SK-N-DZ (cell line): ENCODE measurements at regions not wholly inside any gene's neighbourhood (a gene's known extent, or its start where the extent isn't known, plus 50 kb on each side); places are given as distances from the start of the nearest gene placed in this dataset.
"Not testable (repeated sequence)": the region's sequence is repeated elsewhere in the genome, so short reads cannot be mapped to it uniquely, and the experiment has no call there.

ENCODE experiments used
- DNase-seq: peaks from one replicate; pipeline ENCODE4 v3.0.0-alpha.2; 2015; ENCODE audit warnings: low spot score

- DNase-seq = no peak
These were observed 611.0 kb downstream of the DOK5 start for GRCh38 chr20:55086421-55086820.

DNA sequence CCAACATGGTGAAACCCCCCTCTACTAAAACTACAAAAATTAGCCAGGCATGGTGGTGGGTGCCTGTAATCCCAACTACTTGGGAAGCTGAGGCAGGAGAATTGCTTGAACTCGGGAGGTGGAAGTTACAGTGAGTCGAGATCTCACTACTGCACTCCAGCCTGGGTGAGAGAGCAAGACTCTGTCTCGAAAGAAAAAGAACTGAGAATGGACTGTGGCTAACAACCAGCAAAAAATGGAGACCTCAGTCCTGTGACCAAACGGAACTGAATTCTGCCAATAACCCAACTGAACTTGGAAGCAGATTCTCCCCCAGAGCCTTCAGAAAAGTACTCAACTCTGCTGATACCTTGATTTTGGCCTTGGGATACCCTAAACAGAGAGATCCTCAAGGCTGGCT, 604.5 kb downstream of the DOK5 start:
- DNase-seq = no peak

GRCh38 chr20:55074266-55074840, 599.0 kb downstream of the DOK5 start:
- not testable (repeated sequence) for DNase-seq

DNA sequence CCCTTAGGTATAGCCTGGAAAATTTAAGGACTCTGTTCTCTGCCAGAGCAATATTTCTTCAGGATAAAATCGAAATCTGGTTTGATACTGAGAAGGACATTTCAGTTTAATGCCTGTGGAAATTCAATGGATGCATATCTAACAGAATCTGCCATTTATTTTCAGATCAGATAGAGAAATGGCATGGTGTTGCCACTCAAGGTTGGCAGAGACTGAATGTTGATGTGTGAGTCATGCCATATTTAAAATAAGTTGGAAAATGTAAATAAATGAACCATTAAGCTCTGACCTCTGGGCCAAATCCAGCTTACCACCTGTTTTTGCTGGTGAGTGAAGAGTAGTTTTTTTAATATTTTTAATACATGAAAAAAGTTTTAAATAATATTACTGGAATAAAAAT, 594.6 kb downstream of the DOK5 start:
- DNase-seq = no peak

GRCh38 chr20:55067158-55067825, 591.9 kb downstream of the DOK5 start:
- DNase-seq = no peak

GRCh38 chr20:55058938-55059337, 583.5 kb downstream of the DOK5 start:
- DNase-seq = no peak

DNA sequence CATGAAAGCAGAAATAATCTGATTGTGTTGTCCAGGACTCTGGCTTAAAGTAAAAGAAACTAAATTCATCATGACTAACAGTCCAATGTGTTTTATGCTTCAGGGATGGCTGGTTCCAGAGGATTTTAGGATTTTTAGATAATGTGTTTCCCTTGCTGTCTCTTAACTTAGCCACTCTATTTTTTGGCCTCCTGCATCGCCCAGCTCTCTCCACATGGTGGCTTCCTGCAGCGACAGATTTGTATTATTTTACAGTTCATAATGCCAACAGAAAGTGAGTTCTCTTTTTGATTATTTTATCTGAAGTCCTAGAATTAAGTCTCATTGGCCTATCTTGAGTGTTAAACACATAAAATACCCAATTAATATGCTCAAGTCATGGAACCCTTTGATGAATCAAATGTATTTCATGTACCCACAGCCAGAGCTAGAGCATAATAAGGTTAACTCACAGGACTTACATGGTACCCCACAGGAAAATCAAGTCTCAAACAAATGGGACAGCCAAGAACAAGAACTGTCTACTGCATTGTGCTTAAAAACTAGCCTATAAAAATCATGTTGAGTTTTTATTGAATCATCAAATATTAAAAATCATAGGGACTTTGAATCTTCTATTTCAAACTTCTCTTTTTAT, 582.5 kb downstream of the DOK5 start:
- no peak for DNase-seq

- DNase-seq = no peak
These were observed 579.1 kb downstream of the DOK5 start for GRCh38 chr20:55054453-55054852.

DNA sequence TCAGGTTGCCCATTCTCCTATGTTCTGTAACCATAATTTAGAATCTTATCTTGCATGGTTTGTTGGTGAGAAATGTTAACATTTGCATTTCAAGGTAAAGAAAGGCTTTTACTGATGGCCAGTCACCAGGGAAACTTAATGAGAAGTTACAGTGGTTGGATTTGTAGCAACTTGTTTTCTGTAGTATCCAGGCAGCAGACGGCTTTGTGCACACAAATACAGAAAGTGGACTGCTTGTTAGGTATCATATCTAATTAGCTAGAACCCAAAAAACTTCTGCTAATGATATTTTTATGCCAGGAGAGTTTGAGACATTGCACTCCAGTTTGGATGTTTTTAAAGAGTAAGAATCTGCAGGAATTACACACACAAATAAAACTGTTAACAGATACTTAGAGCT, 578.0 kb downstream of the DOK5 start:
- DNase-seq = no peak

- no peak for DNase-seq
These were observed 577.1 kb downstream of the DOK5 start for GRCh38 chr20:55052459-55052858.

DNA sequence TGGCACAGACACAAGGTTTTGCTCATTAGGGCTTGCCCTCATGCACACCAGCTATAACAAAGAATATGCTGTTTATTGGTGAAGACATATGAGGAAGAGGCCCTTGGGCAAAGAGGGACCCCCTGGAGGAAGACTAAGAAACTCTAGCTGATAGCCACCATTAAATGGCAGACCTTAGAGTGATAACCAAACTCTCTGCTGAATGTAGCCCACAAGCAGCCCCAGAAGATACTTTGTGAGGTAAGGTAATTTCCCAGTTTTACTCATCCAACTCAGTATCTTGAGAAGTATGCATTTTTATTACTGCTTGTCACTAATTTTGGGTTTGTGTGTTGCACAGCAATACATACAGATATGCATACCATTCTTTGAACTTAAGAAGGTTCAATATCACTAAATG, 563.3 kb downstream of the DOK5 start:
- no peak for DNase-seq

DNA sequence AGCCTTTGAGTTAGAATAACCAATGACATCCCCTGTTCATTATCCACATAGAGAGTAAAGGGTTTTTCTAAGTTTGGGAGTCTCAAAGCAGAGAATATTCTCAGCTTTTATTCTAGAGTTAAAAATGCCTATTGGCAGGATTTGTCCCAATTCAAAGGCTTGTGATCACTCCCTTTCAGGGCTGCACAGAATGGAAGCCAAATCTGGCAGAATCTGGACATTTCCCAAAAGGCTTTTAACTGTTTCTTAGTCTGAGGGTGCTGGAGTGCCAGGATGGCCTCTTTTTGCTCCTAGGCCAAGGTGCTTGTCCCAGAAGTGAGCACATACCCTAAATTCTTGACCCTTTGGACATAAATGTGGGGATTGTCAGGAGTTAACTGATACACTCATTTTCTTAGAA, 556.6 kb downstream of the DOK5 start:
- no peak for DNase-seq

- no peak for DNase-seq
These were observed 539.4 kb downstream of the DOK5 start for GRCh38 chr20:55014766-55015165.

GRCh38 chr20:55010761-55011160, 535.4 kb downstream of the DOK5 start:
- no peak for DNase-seq

DNA sequence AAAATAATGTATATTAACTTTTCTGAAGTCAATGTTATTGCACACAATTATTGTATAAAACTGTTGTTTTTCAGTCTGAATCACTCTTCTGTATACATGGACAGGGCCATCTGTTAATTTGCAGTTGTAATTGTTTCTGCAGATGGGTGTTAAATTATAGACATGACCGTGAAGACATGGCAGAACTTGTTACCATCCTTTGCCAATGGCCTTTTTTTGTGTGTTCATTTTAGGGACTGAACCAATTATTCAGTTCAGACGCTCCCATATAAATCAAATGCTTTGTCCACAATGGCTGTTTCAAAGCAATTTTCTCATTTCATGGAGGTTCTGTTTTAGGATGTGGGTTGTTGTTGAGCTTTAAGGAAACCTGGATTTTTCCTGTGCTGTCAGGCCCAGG, 533.7 kb downstream of the DOK5 start:
- DNase-seq = no peak

GRCh38 chr20:55004044-55004443, 528.7 kb downstream of the DOK5 start:
- no peak for DNase-seq

- DNase-seq = no peak
These were observed 520.2 kb downstream of the DOK5 start for GRCh38 chr20:54995553-54995952.

DNA sequence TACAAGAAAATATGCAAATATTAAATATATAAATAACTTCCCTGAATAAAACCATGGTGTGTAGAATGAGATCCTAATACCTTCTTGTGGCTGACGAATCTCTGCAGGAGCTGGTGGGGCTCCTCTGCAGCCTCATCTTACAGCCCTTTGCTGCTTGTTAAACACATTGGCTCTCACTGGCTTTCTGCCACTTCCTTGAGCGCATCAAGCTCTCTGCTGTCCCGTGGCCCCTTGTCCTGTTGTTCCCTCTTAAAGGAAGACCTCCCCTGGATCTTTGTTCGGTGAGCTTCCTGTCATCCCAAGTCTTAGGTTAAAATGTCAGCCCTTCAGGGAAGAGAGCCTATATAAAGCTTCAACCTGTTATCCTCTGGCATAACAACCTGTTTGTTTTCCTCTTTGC, 519.6 kb downstream of the DOK5 start:
- no peak for DNase-seq

- no peak for DNase-seq
These were observed 509.7 kb downstream of the DOK5 start for GRCh38 chr20:54985091-54985490.

DNA sequence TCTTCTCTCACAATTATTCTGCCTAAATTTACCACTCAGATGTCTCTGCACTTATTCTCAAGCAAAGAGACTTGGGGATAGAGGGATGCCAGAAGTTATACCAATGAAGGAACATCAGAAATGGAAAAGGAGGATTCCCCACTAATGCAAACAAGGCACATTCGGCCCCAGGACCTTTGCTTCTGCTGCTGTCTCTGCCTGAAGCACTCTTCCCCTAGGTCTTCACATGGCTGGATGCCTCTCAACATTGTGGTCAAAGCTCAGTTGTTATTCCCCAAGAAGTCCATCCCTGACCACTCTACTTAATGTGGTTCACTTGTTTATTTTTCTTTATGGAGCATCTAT, 508.7 kb downstream of the DOK5 start:
- no peak for DNase-seq

- not testable (repeated sequence) for DNase-seq
These were observed 508.2 kb downstream of the DOK5 start for GRCh38 chr20:54983394-54984103.

GRCh38 chr20:54981175-54981574, 505.8 kb downstream of the DOK5 start:
- DNase-seq = no peak
